ENCODE measurements at regions not wholly inside any gene's neighbourhood (a gene's known extent, or its start where the extent isn't known, plus 50 kb on each side); places are given as distances from the start of the nearest gene placed in this dataset.

DNA sequence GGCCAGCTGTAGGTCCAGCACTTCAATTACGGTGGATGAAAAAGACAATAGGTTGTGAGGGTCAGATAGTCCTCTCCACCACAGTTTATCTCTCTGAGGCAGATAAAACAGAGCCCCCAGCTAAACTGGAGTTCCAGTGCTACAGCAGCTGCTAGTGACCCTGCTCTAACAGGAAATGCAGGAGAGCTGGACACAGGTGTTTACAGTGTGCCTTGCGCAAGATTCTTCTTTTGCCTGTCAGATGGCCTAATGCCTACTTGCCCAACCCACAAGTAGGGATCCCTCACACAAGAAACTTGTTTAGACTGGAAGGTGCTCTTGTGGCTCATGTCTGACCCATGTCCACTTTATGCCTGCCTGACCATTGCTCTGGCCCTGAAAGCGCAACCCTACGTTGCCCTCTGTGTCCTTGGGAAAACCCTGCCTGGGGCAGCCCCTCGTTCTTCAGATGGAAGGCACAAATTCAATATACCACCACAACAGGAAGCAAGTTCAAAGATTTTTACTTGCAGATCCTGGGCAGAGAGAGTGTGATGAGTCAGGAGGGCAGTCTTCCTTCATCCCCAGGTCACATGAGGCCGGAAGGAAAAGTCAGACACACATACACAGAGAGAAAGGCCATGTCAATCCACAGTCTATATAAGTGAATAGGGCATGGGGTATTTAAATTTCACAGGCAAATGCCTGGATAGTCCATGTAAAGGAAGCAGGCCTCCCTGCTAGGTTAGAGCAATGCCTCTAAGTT, 105.1 kb upstream of the ADGRL3 start:
- Mint-ChIP-seq H3K36me3 (no peaks in the 10 kb centered on the region), H3K27me3 (no peaks in the 10 kb centered on the region), H3K27ac (no peak overlapping the region), H3K4me1 (no peaks in the 10 kb centered on the region), H3K9me3 (peaks cover 6 to 40% (median 20%) of the 10 kb centered on the region in 5 donors), H3K4me3 (no peak overlapping the region)
- no peaks in the 10 kb centered on the region for H3K27me3 ChIP-seq (ENCODE audit: insufficient read depth, low read length, poor library complexity, severe bottlenecking)
- POLR2A ChIA-PET = no interaction called here
- no peaks in the 10 kb centered on the region for H3K9me3 ChIP-seq (ENCODE audit: low read length)
- H3K4me3 ChIP-seq (ENCODE audit: low read length) = no peak overlapping the region
- no peaks in the 10 kb centered on the region for H3K36me3 ChIP-seq (ENCODE audit: insufficient read depth, low read length)
- H3K4me1 ChIP-seq (ENCODE audit: insufficient read depth, low read length) = no peaks in the 10 kb centered on the region
- DNase-seq = no peak
- no peak overlapping the region for H3K27ac ChIP-seq (ENCODE audit: low read depth, low read length)
- CTCF ChIA-PET = no interaction called here

DNA sequence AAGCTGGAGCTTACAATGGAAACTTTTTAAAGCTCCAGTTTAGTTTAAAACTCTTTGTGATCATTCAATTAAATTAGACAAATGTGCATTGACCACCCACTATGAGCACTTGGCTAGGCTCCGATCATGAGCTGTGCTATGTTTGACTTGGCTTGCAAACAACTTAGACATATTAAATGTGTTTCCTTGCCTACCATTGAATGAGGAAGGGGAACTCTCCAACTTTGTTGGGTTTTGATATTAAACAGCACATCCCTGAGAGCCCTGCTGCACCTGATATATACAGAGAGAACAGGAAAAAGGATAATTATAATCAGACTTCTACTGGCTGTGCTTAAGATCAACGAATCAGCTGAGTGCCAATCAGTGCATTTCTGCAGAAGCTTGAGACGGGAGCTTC, 71.4 kb upstream of the ADGRL3 start:
- Histone ChIP-seq H3K4me3 (ENCODE audit: low read length) (no peak overlapping the region), H3K9me3 (ENCODE audit: low read length) (no peaks in the 10 kb centered on the region), H3K27me3 (ENCODE audit: insufficient read depth, low read length, poor library complexity, severe bottlenecking) (no peaks in the 10 kb centered on the region), H3K27ac (ENCODE audit: low read depth, low read length) (no peak overlapping the region), H3K36me3 (ENCODE audit: insufficient read depth, low read length) (no peaks in the 10 kb centered on the region), H3K4me1 (ENCODE audit: insufficient read depth, low read length) (no peaks in the 10 kb centered on the region)
- ChIA-PET POLR2A (no interaction called here), CTCF (no interaction called here)
- Mint-ChIP-seq H3K27ac (no peak overlapping the region), H3K27me3 (no peaks in the 10 kb centered on the region), H3K4me3 (no peak overlapping the region), H3K4me1 (no peaks in the 10 kb centered on the region), H3K9me3 (peaks cover 6 to 44% (median 9%) of the 10 kb centered on the region in 5 donors), H3K36me3 (no peaks in the 10 kb centered on the region)
- DNase-seq = no peak

GRCh38 chr4:61129971-61130370, 70.2 kb upstream of the ADGRL3 start:
- Mint-ChIP-seq H3K4me3 (no peak overlapping the region), H3K27ac (no peak overlapping the region), H3K9me3 (peaks cover 6 to 34% (median 9%) of the 10 kb centered on the region in 5 donors), H3K4me1 (no peaks in the 10 kb centered on the region), H3K36me3 (no peaks in the 10 kb centered on the region), H3K27me3 (no peaks in the 10 kb centered on the region)
- H3K27ac ChIP-seq (ENCODE audit: low read depth, low read length) = no peak overlapping the region
- H3K27me3 ChIP-seq (ENCODE audit: insufficient read depth, low read length, poor library complexity, severe bottlenecking) = no peaks in the 10 kb centered on the region
- H3K36me3 ChIP-seq (ENCODE audit: insufficient read depth, low read length) = no peaks in the 10 kb centered on the region
- H3K4me3 ChIP-seq (ENCODE audit: low read length) = no peak overlapping the region
- no peaks in the 10 kb centered on the region for H3K9me3 ChIP-seq (ENCODE audit: low read length)
- ChIA-PET CTCF (interaction anchor here (1.3 kb wide), 1 partner anchor 9 kb away, joined by 3 read pairs; no protein-coding TSS in a partner anchor), POLR2A (no interaction called here)
- H3K4me1 ChIP-seq (ENCODE audit: insufficient read depth, low read length) = no peaks in the 10 kb centered on the region
- no peak for DNase-seq

DNA sequence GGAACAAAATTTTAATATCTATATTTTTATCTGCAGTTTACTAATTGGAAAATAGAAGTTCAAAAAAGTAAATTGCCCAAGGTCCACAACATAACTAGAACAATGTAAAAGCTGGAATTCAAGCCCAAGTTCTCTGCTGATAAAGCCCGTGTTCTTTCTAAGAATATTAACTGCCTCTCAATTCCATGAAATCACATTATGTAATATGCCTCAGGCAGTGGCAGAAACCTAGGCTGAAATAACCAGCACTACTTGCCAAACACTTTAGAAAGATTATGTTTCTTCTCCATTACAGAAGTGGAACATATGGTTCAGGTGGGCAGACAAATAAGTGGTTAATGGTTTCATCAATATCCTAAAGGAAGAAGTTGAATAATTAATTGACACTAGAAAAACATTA, 56.7 kb upstream of the ADGRL3 start:
- H3K27me3 ChIP-seq (ENCODE audit: insufficient read depth, low read length, poor library complexity, severe bottlenecking) = no peaks in the 10 kb centered on the region
- POLR2A ChIA-PET = no interaction called here
- H3K27ac ChIP-seq (ENCODE audit: low read depth, low read length) = no peak overlapping the region
- H3K36me3 Mint-ChIP-seq = no peaks in the 10 kb centered on the region
- H3K4me1 Mint-ChIP-seq = no peaks in the 10 kb centered on the region
- peaks cover 2 to 34% (median 9%) of the 10 kb centered on the region in 5 donors for H3K9me3 Mint-ChIP-seq
- no peaks in the 10 kb centered on the region for H3K9me3 ChIP-seq (ENCODE audit: low read length)
- no peak overlapping the region for H3K27ac Mint-ChIP-seq
- no peaks in the 10 kb centered on the region for H3K27me3 Mint-ChIP-seq
- no peaks in the 10 kb centered on the region for H3K4me1 ChIP-seq (ENCODE audit: insufficient read depth, low read length)
- no peak for DNase-seq
- CTCF ChIA-PET = no interaction called here
- H3K4me3 ChIP-seq (ENCODE audit: low read length) = no peak overlapping the region
- no peaks in the 10 kb centered on the region for H3K36me3 ChIP-seq (ENCODE audit: insufficient read depth, low read length)
- H3K4me3 Mint-ChIP-seq = no peak overlapping the region

- Mint-ChIP-seq H3K4me3 (no peak overlapping the region), H3K27me3 (no peaks in the 10 kb centered on the region), H3K27ac (no peak overlapping the region), H3K9me3 (peaks cover 2 to 39% (median 10%) of the 10 kb centered on the region in 5 donors), H3K4me1 (no peaks in the 10 kb centered on the region), H3K36me3 (no peaks in the 10 kb centered on the region)
- H3K27ac ChIP-seq (ENCODE audit: low read depth, low read length) = no peak overlapping the region
- no peak for DNase-seq
- ChIA-PET CTCF (no interaction called here), POLR2A (no interaction called here)
- H3K4me1 ChIP-seq (ENCODE audit: insufficient read depth, low read length) = no peaks in the 10 kb centered on the region
- H3K9me3 ChIP-seq (ENCODE audit: low read length) = no peaks in the 10 kb centered on the region
- no peaks in the 10 kb centered on the region for H3K27me3 ChIP-seq (ENCODE audit: insufficient read depth, low read length, poor library complexity, severe bottlenecking)
- H3K36me3 ChIP-seq (ENCODE audit: insufficient read depth, low read length) = no peaks in the 10 kb centered on the region
- no peak overlapping the region for H3K4me3 ChIP-seq (ENCODE audit: low read length)
Observed at GRCh38 chr4:61149278-61149677, 50.8 kb upstream of the ADGRL3 start.

Measured in CD8-positive, alpha-beta memory T cell (primary cell).